ENCODE measurements at regions not wholly inside any gene's neighbourhood (a gene's known extent, or its start where the extent isn't known, plus 50 kb on each side); places are given as distances from the start of the nearest gene placed in this dataset.

GRCh38 chr3:79835701-79836100 lies 67.9 kb upstream of the ROBO1 start:
- no peak for DNase-seq

- no peak for DNase-seq
These were observed 56.4 kb upstream of the ROBO1 start for GRCh38 chr3:79824166-79824565.

GRCh38 chr3:79822076-79822475 lies 54.3 kb upstream of the ROBO1 start:
- DNase-seq, result no peak

- DNase-seq, result no peak
These were observed 52.3 kb upstream of the ROBO1 start for GRCh38 chr3:79820089-79820488.

GRCh38 chr3:79818015-79818414 lies 50.2 kb upstream of the ROBO1 start:
- no peak for DNase-seq
